ENCODE measurements at regions not wholly inside any gene's neighbourhood (a gene's known extent, or its start where the extent isn't known, plus 50 kb on each side); places are given as distances from the start of the nearest gene placed in this dataset.

- no peak for DNase-seq
- Histone ChIP-seq H3K36me3 (no peaks in the 10 kb centered on the region), H3K4me3 (no peak overlapping the region), H3K9me3 (no peaks in the 10 kb centered on the region), H3K27me3 (no peaks in the 10 kb centered on the region), H3K4me1 (ENCODE audit: insufficient read depth) (no peaks in the 10 kb centered on the region), H3K27ac (no peak overlapping the region)
- WGBS, 3 donors = 19 to 31% (median 21%) methylated on average over 14 of the region's 14 CpGs
- no peak for TF ChIP-seq EP300 (IDR thresholded peaks at IDR 0.05)
- TF ChIP-seq POLR2A (IDR thresholded peaks at IDR 0.05) = no peak
- no peak for TF ChIP-seq CTCF (IDR thresholded peaks at IDR 0.05)
- intact Hi-C loops (cut with DNase I) = loop anchor here in 1 of 4 donors (10.0 kb wide), 1 partner anchor 102 kb away; the partner anchor contains the start of gene WT1
These were observed 102.4 kb downstream of the WT1 start for GRCh38 chr11:32332990-32333319.

DNA sequence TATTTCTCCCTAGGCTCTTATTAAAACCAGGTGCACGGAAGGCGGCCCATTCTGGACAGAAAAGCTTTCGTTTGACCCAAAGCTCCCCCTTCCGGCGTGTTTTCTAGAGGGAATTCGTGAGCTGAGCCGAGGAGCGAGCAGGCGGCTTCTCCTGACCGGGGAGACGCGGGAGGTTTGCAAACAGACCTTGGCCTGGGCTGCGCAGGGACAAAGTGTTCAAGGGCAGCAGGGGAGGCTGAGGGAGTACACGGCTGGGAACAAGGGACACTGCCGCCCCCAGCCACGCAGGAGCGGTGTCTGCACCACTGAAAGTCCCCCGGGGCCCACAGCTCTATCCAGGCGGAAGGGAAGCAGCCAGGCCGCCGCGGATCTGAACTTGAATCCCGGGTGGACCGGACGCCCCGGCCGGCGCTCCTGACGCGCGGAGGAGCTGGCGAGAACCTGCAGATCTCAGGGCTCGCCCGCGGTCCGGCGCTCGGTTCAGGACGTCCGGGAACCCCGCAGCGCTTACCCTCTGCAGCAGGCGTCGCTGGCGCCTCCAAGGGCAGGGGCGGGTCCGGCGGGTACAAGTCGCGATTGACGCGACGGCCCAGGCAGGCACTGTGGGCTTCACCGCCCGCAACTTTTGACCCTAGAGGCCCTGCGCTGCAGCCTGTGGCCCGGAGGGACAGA is 101.9 kb downstream of the WT1 start:
- peak; percentile 63 to 78 (median 73) for DNase-seq
- no peaks in the 10 kb centered on the region for H3K9me3 ChIP-seq
- H3K4me3 ChIP-seq = peak overlapping the region; percentile 28
- H3K27ac ChIP-seq = no peak overlapping the region
- TF ChIP-seq EP300 (IDR thresholded peaks at IDR 0.05) = no peak
- no peak for TF ChIP-seq POLR2A (IDR thresholded peaks at IDR 0.05)
- no peaks in the 10 kb centered on the region for H3K36me3 ChIP-seq
- H3K27me3 ChIP-seq = no peaks in the 10 kb centered on the region
- intact Hi-C loops (cut with DNase I) = loop anchor here in 1 of 4 donors (10.0 kb wide), 1 partner anchor 101 kb away; the partner anchor contains the start of gene WT1
- H3K4me1 ChIP-seq (ENCODE audit: insufficient read depth) = no peaks in the 10 kb centered on the region
- 45 to 56% (median 46%) methylated on average over 53 to 57 of the region's 57 CpGs for WGBS, 3 donors

DNA sequence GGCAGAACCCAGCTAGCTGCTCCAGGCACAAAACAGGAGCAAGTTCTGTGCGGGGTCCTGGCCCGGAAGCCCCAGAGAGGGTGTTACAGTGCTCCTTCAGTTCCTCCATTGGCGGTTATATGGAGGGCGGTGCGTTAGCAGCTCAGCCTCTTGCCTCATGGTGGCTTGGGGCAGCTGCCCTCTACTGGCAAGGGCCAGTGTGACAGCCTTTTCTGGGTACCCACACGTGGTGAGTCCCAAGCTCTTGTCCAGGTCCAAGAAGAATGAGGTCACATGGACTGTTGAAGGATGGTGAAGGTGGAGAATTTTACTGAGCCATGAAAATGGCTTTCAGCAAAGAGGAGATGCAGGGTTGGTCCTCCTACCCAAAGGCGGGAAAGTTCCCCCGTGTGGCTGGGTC is 100.5 kb downstream of the WT1 start:
- Histone ChIP-seq H3K4me3 (no peak overlapping the region), H3K27me3 (no peaks in the 10 kb centered on the region), H3K36me3 (no peaks in the 10 kb centered on the region), H3K9me3 (no peaks in the 10 kb centered on the region), H3K4me1 (ENCODE audit: insufficient read depth) (no peaks in the 10 kb centered on the region), H3K27ac (no peak overlapping the region)
- no peak for TF ChIP-seq POLR2A (IDR thresholded peaks at IDR 0.05)
- 94 to 97% (median 96%) methylated on average over 8 of the region's 8 CpGs for WGBS, 3 donors
- no peak for DNase-seq
- intact Hi-C loops (cut with DNase I) = loop anchor here in 1 of 4 donors (10.0 kb wide), 1 partner anchor 100 kb away; the partner anchor contains the start of gene WT1
